Natural killer cell treated with Interleukin-12 subunit alpha and Interleukin-12 subunit beta and Interleukin-15 and Interleukin-18, amount 100 ng/mL, for 72 hours (primary cell): ENCODE measurements at regions not wholly inside any gene's neighbourhood (a gene's known extent, or its start where the extent isn't known, plus 50 kb on each side); places are given as distances from the start of the nearest gene placed in this dataset.

Experiments
- ATAC-seq, 2 donors: fragments of 150-1000 bp; cut with Tn5 transposase in 1 of 2; sonication (Bioruptor Pico), chemical (Tn5 transposase) in 1 of 2; 2 replicates each; pipeline ENCODE4 v1.10.0; 2021
- DNase-seq: peaks from one replicate; pipeline ENCODE4 v3.0.0; 2022; ENCODE audit warnings: low spot score
- H3K27ac Mint-ChIP-seq, 2 donors: 1 replicate in 1 of 2; 2 replicates in 1 of 2; pipeline ENCODE4 v1.8.0; 2022; ENCODE audit warnings: mixed read lengths in 2 of 2, mild to moderate bottlenecking in 1 of 2, moderate library complexity in 1 of 2
- H3K27me3 Mint-ChIP-seq, 2 donors: 1 replicate in 1 of 2; 2 replicates in 1 of 2; pipeline ENCODE4 v1.8.0; 2022; ENCODE audit warnings: mixed read lengths in 2 of 2
- H3K36me3 Mint-ChIP-seq: one replicate; pipeline ENCODE4 v1.8.0; 2022; ENCODE audit warnings: mixed read lengths
- H3K4me1 Mint-ChIP-seq, 2 donors: 1 replicate in 1 of 2; 2 replicates in 1 of 2; pipeline ENCODE4 v1.8.0; 2022; ENCODE audit warnings: low read depth in 2 of 2, mixed read lengths in 2 of 2, mild to moderate bottlenecking in 1 of 2
- H3K4me3 Mint-ChIP-seq: one replicate; pipeline ENCODE4 v1.8.0; 2022; ENCODE audit warnings: mixed read lengths
- H3K9me3 Mint-ChIP-seq: 2 replicates; pipeline ENCODE4 v1.8.0; 2022; ENCODE audit warnings: mixed read lengths

DNA sequence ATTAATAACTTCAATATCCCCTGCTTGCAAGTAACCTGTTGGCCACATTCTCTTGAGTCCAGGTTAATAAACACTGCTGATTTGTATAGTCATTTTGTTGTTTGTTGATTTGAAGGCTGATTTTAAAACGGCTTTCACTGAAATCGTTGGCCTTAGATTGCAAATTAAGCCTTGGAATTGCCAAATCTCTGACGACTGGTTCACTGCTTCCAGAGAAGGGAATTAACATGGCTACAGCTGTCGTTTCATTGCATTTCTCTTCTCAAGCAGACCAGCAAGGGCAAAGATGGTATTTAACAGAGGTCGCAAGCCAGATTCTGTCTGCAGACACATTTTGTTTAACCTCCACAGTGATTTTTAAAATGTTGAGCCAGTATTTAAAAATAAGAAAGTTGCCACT is 470.9 kb downstream of the TFAP2A start:
- no peak overlapping the region for H3K27ac Mint-ChIP-seq
- ATAC-seq = no peak
- no peaks in the 10 kb centered on the region for H3K27me3 Mint-ChIP-seq
- H3K4me1 Mint-ChIP-seq = no peaks in the 10 kb centered on the region
- no peak overlapping the region for H3K4me3 Mint-ChIP-seq
- peaks cover 16% of the 10 kb centered on the region for H3K9me3 Mint-ChIP-seq
- no peak for DNase-seq
- peaks cover 4% of the 10 kb centered on the region for H3K36me3 Mint-ChIP-seq

DNA sequence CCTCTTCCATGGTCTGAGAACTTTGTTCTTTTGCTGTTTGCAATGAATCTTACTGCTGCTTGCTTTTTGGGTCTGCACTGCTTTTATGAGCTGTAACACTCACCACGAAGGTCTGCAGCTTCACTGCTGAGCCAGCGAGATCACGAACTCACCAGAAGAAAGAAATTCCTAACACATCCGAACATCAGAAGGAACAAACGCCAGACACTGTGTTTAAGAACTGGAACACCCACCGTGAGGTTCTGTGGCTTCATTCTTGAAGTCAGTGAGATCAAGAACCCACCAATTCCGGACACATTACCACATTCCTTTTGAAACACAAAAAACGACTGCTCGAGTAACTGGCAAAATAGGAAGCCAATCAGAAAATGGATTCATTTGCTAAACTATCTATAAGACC is 471.8 kb downstream of the TFAP2A start:
- ATAC-seq = no peak
- Mint-ChIP-seq H3K9me3 (peaks cover 16% of the 10 kb centered on the region), H3K4me3 (no peak overlapping the region), H3K27me3 (no peaks in the 10 kb centered on the region), H3K27ac (no peak overlapping the region), H3K4me1 (no peaks in the 10 kb centered on the region), H3K36me3 (peaks cover 4% of the 10 kb centered on the region)
- DNase-seq = no peak

DNA sequence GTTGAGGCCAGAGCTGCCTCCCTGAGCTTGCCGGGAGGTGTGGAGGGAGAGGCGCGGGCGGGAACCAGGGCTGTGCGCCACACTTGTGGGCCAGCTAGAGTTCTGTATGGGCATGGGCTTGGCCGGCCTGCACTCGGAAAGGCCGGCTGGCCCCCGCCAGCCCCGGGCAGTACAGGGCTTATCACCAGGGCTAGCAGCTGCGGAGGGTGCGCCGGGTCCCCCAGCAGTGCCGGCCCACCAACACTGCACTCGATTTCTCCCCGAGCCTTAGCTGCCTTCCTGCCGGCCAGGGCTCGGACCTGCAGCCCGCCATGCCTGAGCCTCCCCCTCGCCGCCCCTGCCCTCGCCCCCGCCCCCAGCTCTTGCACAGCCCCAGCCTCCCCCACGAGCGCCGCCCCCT is 472.7 kb downstream of the TFAP2A start:
- H3K27me3 Mint-ChIP-seq = no peaks in the 10 kb centered on the region
- H3K9me3 Mint-ChIP-seq = peaks cover 12% of the 10 kb centered on the region
- no peaks in the 10 kb centered on the region for H3K36me3 Mint-ChIP-seq
- no peak for ATAC-seq
- H3K27ac Mint-ChIP-seq = no peak overlapping the region
- H3K4me1 Mint-ChIP-seq = no peaks in the 10 kb centered on the region
- no peak overlapping the region for H3K4me3 Mint-ChIP-seq
- DNase-seq = no peak

DNA sequence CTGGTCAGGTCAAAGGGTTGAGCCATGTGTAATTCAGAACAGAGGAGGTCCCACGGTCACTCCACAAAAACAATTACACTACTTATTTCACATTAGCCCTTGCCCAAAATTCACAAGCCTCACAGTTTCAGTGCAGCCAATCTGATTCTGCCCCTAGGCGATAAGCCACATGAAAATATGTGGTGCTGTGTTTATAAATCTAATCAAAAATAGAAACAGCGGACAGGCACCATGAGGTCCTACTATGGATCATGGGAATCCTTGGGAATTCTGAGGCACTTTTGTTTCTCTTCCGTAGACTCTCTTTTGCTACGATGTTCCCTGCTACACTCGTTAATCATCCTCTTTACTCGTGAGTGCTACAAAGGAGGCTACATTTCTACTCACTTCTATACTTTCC is 476.1 kb downstream of the TFAP2A start:
- no peak overlapping the region for H3K4me3 Mint-ChIP-seq
- H3K36me3 Mint-ChIP-seq = no peaks in the 10 kb centered on the region
- H3K27ac Mint-ChIP-seq = no peak overlapping the region
- H3K4me1 Mint-ChIP-seq = no peaks in the 10 kb centered on the region
- H3K9me3 Mint-ChIP-seq = peaks cover 4% of the 10 kb centered on the region
- no peaks in the 10 kb centered on the region for H3K27me3 Mint-ChIP-seq
- no peak for ATAC-seq
- no peak for DNase-seq

DNA sequence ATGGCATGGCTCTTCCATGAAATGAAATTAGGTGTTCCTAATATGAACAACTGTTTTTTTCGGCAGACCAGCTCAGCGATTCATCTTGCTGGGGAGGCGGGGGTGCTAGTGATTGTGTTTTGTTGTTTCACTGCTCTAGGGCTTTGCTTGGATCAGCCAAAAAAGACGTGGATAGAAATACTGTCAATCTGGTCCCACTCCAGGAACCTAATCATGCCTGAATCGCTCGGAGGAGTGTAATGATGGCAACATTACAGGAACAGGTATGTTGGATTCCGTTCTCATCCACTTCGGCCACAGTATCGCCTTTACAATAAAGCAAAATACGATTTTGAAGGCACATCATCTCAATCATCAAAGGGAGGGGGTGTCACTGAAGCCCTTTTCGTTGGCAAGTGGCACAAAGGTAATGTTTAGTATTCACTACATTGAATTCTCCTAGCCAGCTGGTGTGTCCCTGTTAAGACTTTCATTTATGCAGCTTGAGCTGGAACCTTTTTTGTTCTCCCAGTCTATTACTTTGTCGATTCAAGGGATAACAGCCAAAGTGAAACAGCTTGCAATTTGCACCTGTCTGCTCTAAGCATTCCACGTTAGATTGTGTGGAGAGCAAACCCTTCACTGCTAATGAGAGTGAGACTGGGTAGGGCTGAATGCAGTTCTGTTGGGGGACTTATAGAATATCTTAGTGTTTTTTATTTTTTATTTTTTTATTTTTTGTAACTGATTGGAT is 477.7 kb downstream of the TFAP2A start:
- no peak for DNase-seq
- no peak overlapping the region for H3K4me3 Mint-ChIP-seq
- no peak for ATAC-seq
- no peaks in the 10 kb centered on the region for H3K27me3 Mint-ChIP-seq
- peaks cover 4% of the 10 kb centered on the region for H3K9me3 Mint-ChIP-seq
- no peaks in the 10 kb centered on the region for H3K4me1 Mint-ChIP-seq
- H3K36me3 Mint-ChIP-seq = no peaks in the 10 kb centered on the region
- H3K27ac Mint-ChIP-seq = no peak overlapping the region

DNA sequence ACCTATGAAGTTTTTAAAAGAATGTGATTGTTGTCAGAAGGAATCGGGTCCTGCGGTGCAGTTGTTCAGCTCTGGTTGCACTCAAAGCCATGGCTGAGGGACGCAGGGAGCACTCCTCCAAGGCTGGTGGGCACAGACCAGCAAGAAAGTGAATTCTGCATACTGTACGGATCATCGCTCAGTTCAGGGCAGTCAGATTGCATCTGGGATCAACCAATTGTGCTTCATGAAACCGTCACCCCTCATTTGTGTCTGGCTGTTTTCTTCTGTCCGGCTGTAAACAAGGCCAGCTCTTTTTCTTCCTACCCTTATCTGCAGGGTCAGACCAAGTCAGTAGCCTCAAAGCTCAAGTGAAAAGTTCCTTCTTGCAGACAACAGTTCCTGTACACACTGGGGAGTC is 478.3 kb downstream of the TFAP2A start:
- DNase-seq (no peak), ATAC-seq (no peak)
- Mint-ChIP-seq H3K4me3 (no peak overlapping the region), H3K27ac (no peak overlapping the region), H3K27me3 (no peaks in the 10 kb centered on the region), H3K9me3 (peaks cover 2% of the 10 kb centered on the region), H3K4me1 (no peaks in the 10 kb centered on the region), H3K36me3 (no peaks in the 10 kb centered on the region)

DNA sequence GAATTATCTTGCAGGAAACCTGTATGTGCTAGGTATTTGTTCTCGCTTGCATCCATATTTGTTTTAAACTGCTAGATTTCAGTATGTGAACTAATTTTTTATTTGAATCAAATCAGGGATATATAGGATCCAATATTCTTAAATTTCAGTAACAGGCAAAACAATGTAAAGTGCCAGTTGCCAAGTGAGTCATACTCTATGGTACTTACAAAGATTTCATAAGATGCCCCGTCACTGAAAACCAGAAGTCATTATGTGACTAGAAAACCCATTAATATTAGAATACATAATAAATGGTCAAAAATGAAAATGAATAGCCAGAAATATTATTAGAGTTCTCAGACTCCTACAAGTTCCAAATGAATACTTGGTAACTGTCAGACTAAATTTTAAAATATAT is 481.2 kb downstream of the TFAP2A start:
- H3K9me3 Mint-ChIP-seq = no peaks in the 10 kb centered on the region

DNA sequence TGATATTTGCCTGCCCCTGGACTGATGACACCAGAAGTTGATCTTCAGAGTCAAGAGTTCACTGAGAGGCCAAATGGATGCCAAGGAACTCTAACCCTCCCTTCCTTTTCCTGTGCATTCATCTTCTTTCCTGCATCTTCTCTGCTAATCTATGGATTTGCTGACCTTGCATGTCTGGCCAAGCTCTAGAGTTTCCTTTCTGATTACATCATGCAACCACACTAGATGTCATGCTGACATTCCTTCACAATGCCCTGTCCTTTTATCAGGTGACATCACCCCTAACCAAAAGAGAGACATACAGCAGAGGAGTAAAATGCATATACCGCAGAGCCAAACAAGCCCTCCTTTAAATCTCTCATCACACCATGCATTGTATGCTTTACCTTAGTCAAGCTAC is 487.6 kb downstream of the TFAP2A start:
- Mint-ChIP-seq H3K4me1 (no peaks in the 10 kb centered on the region), H3K36me3 (no peaks in the 10 kb centered on the region), H3K27me3 (no peaks in the 10 kb centered on the region), H3K9me3 (peaks cover 15% of the 10 kb centered on the region), H3K4me3 (no peak overlapping the region), H3K27ac (no peak overlapping the region)
- no peak for DNase-seq
- ATAC-seq = no peak

More for the DNA sequence above, 481.2 kb downstream of the TFAP2A start:
- no peaks in the 10 kb centered on the region for H3K27me3 Mint-ChIP-seq
- ATAC-seq = no peak
- no peaks in the 10 kb centered on the region for H3K4me1 Mint-ChIP-seq
- no peaks in the 10 kb centered on the region for H3K36me3 Mint-ChIP-seq
- no peak for DNase-seq
- H3K27ac Mint-ChIP-seq = no peak overlapping the region
- H3K4me3 Mint-ChIP-seq = no peak overlapping the region

DNA sequence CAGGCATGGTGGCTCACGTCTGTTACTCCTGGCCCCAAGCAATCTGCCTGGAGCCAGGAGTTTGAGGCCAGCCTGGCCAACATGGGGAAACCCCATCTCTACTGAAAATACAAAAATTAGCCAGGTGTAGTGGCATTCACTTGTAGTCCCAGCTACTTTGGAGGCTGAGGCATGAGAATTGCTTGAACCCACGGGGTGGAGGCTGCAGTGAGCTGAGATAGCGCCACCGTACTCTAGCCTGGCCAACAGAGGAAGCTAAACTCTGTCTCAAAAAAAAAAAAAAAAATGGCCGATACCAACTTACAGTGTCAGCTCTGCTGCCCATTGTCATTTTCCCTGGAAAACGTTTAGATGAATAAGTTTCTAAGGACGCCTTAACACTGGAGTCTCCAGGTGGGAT is 489.9 kb downstream of the TFAP2A start:
- ATAC-seq (no peak), DNase-seq (no peak)
- peaks cover 15% of the 10 kb centered on the region for H3K9me3 Mint-ChIP-seq
- H3K27me3 Mint-ChIP-seq = no peaks in the 10 kb centered on the region
- H3K36me3 Mint-ChIP-seq = no peaks in the 10 kb centered on the region
- H3K27ac Mint-ChIP-seq = no peak overlapping the region
- no peak overlapping the region for H3K4me3 Mint-ChIP-seq
- H3K4me1 Mint-ChIP-seq = no peaks in the 10 kb centered on the region

DNA sequence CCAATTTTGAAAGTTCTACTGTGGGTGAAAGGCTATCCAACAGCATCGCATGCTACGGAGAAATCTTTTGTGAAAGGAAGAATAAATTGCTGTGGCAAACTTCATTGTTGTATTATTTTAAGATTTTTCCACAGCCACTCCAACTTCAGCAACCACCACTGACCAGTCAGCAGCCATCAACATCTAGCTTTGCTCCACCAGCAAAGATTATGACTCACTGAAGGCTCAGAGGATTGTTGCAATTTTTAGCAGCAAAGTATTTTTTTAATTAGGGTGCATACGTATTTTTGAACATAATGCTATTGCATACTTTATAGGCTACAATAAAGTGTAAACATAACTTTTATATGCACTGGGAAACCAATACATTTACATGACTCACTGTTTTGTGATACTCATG is 493.5 kb downstream of the TFAP2A start:
- Mint-ChIP-seq H3K4me3 (no peak overlapping the region), H3K27ac (no peak overlapping the region), H3K9me3 (peaks cover 15% of the 10 kb centered on the region), H3K4me1 (no peaks in the 10 kb centered on the region), H3K27me3 (no peaks in the 10 kb centered on the region), H3K36me3 (peaks cover 6% of the 10 kb centered on the region)
- DNase-seq (no peak), ATAC-seq (no peak)

DNA sequence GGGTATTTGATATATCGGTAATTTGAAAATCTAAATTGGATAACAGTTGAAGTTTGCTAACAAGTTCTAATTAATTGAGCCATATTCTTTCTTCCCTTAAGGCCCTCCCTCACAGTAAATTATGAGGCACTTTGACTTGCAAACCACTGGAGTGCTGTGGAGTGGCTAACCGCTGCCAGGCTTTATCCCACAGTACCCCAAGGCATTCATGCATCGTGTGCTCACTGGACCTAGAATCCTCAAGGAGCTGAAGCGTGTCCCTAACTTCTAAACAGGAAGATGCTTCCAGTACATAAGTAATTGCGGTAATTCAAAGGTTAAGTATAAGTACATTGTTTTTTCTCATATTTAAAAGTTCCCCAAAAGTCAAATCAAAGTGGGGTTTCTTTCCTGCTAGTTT is 499.9 kb downstream of the TFAP2A start:
- H3K27ac Mint-ChIP-seq = no peak overlapping the region
- H3K9me3 Mint-ChIP-seq = peaks cover 7% of the 10 kb centered on the region
- peaks cover 6% of the 10 kb centered on the region for H3K36me3 Mint-ChIP-seq
- H3K27me3 Mint-ChIP-seq = no peaks in the 10 kb centered on the region
- no peak overlapping the region for H3K4me3 Mint-ChIP-seq
- no peak for ATAC-seq
- no peaks in the 10 kb centered on the region for H3K4me1 Mint-ChIP-seq
- no peak for DNase-seq

DNA sequence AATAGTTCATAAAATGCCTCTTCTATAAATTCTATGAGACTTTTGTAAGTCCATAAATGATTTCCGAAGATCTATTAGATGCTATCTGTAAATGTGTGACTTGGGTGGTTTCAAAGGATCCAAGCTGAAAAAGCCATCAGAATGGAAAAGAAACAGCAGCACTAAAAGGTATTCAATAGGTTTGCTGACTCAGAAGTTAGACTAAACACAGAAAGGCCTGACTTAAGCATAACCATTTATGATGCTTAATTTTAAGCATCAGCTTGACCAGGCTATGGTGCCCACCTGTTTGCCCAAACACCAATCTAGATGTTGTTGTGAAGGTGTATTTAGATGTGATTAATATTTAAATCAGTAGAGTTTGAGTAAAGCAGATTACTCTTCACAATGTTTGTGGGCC is 513.5 kb downstream of the TFAP2A start:
- Mint-ChIP-seq H3K4me1 (no peaks in the 10 kb centered on the region), H3K27ac (no peak overlapping the region), H3K27me3 (no peaks in the 10 kb centered on the region), H3K4me3 (no peak overlapping the region), H3K36me3 (no peaks in the 10 kb centered on the region), H3K9me3 (peaks cover 7% of the 10 kb centered on the region)
- DNase-seq = no peak
- no peak for ATAC-seq

DNA sequence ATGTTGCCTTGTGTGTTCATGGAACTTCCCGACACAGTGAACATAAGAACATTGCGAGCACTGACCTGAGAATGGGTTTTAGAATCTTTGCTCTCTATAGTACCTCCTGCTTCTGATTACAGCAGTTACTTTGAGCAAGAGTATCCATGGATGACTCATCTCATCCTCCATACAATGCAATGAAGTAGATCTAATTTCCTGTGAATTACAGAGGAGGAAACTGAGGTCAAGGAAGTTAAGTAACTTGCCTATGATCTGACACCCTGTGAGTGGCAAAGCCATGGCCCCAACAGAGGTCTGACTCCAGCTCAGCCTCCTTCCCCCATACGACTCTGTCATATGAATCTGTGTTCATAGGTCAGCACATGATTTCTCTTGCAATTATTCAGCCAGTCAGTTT is 518.1 kb downstream of the TFAP2A start:
- ATAC-seq (no peak), DNase-seq (no peak)
- H3K27ac Mint-ChIP-seq = no peak overlapping the region
- no peaks in the 10 kb centered on the region for H3K4me1 Mint-ChIP-seq
- peaks cover 14% of the 10 kb centered on the region for H3K9me3 Mint-ChIP-seq
- H3K4me3 Mint-ChIP-seq = no peak overlapping the region
- no peaks in the 10 kb centered on the region for H3K27me3 Mint-ChIP-seq
- H3K36me3 Mint-ChIP-seq = no peaks in the 10 kb centered on the region

DNA sequence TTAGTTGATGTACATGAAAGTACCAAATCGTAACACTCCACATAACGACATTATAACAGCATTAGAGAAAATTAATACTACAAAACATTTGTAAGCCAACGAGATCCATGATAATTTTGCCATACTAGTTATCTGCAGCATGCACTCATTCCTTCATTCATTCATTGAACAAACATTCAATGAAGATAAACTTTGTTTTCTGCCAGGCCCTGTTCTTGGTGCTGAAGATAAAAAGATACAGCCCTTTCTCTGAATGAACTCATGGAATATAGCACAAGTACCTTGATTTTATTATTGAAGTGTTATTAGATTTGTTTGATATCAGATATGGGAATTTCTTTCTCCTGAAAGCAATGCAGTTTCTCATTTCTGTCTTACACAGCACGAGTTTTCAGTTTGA is 524.0 kb downstream of the TFAP2A start:
- Mint-ChIP-seq H3K27me3 (no peaks in the 10 kb centered on the region), H3K4me1 (no peaks in the 10 kb centered on the region), H3K36me3 (no peaks in the 10 kb centered on the region), H3K27ac (no peak overlapping the region), H3K4me3 (no peak overlapping the region), H3K9me3 (peaks cover 10% of the 10 kb centered on the region)
- ATAC-seq = no peak
- no peak for DNase-seq

DNA sequence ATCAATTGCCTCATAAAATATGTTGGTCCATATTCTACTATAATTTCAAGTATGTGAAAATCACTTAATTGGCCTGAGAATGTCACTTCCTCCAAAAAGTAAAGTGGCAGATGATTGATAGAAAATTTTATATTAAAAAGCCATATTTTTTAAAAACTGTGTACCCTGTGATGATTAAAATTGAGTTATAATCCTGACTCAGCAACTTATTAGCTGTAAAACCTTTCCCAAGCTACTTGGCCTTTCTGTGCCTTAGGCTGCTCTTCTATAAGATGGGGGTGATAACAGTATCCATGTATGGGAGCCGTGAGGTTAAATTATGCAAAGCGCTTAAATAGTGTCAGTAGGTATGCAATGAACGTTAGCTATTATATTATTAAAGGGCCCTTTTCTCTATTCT is 524.4 kb downstream of the TFAP2A start:
- no peak for ATAC-seq
- H3K9me3 Mint-ChIP-seq = peaks cover 7% of the 10 kb centered on the region
- H3K27me3 Mint-ChIP-seq = no peaks in the 10 kb centered on the region
- no peak overlapping the region for H3K27ac Mint-ChIP-seq
- no peak overlapping the region for H3K4me3 Mint-ChIP-seq
- no peaks in the 10 kb centered on the region for H3K4me1 Mint-ChIP-seq
- H3K36me3 Mint-ChIP-seq = no peaks in the 10 kb centered on the region
- no peak for DNase-seq
